IPS-NIHi11 (cell line): ENCODE measurements at regions not wholly inside any gene's neighbourhood (a gene's known extent, or its start where the extent isn't known, plus 50 kb on each side); places are given as distances from the start of the nearest gene placed in this dataset.
"Not testable (repeated sequence)": the region's sequence is repeated elsewhere in the genome, so short reads cannot be mapped to it uniquely, and the experiment has no call there.

Source experiments
- DNase-seq: peaks from one replicate; pipeline ENCODE4 v3.0.0; 2012; ENCODE audit warnings: mixed read lengths, low spot score

DNA sequence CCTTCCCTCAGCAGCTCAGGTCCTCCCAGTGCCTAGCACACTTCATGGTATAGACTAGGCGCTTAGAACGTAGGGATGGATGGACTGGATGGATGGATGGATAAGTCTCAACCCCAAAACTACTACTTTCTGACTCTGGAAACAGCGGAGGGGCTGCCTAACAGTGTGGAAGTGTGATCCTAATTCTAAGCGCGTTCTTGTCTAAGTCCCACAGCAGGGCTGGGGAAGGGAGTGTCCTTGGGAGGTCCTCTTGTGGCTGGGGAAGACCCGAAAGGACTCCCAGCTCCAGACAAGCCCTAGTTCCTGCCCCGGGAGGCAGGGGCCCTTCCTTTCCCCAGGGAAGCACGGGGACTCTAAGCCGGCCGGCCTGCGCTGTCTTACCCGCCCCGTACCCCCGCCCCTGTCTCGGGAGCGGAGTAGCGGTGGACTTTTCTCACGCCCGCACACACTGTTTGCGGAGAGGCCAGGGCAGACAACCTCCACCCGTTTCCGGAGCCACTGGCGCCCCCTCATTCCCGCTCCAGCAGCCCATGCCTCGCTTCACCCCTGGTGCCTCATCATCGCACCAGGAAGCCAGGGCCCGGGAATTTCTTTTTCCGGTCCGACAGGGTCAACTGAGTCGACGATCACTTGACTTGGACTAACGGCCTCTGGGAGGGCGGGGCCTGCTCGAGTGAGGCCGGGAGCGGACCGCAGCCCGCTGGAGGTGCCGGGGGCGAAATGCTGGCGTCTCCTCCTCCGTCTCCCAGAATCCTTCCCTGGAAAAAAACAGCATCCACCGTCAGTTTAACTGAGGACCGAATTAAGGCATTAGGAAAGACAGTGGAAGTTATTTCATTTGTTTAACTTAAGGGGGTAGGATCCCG lies 133.3 kb downstream of the TBC1D2B start:
- peak; percentile 68 for DNase-seq

DNA sequence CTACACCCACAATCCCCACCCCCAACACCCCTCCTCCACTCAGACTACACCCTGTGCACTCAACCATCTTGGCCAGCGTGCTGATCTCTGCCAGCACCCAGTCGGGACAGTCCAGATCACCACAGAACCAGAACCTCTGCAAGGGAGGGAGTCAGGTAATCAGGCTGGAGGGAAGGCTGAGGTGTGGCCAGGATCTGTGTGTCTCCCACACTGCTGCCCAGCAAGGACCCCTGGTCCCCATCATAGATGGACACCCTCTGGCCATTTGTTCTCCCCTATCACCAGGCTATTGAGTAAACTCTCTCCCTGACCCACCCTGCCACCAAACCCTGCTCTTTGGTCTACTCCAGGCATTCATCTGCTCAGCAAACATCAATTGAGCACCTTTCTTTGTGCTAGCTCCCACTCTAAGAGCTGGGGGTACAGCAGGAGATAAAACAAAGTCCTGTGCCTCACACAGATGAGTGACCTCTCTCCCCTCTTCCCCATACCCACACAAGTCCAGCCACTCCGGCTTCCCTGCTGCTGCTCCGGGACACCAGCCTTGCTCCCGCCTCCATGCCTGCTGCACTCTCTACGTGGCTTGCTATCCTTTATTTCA lies 134.8 kb downstream of the TBC1D2B start:
- DNase-seq: no peak

DNA sequence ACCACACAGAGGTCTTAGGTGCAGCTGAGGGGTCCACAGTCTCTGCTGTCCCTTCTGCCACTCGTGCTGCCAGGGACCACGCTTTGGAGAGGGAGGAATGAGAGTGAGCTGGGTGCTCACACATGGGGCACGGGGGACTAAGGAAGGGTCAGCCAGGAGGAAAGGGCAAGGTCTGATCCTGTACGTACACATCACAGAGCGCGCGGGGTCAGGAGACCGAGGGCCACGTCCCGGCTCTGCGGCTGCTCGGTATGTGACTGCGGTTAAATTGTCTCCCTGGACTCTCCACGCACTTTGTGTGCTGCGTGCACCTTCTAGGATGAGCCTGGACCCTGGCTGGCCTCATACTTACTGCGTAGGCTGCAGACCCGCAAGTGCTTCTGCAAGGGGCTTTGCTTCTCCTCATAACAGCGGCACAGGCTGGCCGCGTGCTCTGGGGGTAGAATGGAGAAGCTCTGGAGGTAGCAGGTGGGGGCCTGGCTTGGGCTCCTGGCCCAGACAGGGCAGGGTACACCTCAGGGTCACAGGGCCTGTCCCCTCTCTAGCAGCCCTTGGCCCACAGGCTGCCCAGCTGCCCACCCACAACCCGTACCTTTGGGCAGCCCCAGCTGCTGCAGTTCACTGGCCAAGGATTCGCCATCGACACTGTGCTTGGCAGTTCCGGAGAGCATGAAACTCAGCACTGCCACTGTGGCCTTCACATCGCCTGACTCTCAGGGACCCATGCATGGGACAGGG lies 136.3 kb downstream of the TBC1D2B start:
- not testable (repeated sequence) for DNase-seq

DNA sequence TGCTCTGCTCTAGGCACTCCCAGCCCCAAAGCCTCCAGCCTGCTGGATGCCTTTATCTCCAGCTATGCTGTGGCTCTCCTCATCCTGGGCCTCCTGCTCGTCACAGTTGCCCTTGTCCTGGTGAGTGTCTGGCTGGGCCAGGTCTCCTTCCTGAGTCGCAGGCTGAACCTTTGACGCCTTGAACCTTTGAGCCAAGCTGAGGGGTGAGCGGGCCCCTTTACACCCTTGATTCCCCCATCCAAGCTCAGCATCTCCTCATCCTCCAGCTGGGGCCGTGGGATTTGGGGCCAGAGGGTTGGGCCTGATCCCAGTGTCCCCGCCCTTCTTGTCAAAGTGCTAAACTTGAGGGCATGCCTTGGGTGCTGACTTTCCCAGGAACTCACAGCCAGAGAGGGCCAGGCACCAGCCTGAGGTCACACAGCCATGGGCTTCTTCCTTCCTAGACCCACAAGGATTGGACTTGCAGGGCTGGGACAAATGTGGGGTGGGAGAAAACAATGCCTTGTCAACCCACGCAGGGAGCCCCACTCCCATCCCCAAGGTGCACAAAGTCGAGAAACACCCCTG lies 137.0 kb downstream of the TBC1D2B start:
- DNase-seq: no peak

DNA sequence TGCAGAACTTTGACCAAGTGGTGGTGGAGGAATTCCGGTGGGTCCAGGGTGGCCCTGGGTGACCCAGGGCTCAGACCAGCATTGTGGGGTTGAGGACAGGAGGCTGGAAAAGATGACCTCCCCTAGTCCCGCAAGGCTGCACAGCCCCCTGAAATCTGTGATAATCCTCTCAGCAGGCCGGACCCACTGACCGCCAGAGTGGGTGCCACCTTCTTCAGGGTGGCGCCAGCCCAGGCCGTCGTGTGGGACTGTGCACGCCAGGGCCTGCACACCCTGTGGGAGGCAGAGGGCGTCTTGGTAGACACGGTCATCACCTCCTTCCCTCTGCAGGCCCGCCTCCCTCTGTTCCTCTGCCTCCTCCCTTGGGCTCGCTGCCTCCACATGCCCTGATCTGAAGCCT lies 137.7 kb downstream of the TBC1D2B start:
- no peak for DNase-seq

DNA sequence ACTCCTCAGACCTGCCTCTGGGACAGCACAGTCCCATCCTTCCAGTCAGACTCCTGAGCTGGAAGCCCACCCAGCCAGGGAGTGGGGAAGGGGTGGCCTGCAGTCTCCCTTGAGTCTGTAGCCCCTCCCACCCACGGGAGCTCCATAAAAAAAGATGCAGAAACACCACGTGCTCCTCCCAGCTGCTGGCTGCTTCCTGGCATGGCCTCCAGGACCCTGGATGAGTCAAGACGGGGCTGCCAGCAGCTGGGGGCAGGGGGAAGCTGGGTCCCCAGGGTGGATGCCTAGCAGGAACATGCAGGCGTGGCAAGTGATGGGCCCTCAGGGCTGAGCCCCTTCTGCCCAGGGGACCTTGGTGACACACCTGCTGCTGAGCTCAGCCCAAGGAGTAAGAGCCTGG lies 138.5 kb downstream of the TBC1D2B start:
- not testable (repeated sequence) for DNase-seq

DNA sequence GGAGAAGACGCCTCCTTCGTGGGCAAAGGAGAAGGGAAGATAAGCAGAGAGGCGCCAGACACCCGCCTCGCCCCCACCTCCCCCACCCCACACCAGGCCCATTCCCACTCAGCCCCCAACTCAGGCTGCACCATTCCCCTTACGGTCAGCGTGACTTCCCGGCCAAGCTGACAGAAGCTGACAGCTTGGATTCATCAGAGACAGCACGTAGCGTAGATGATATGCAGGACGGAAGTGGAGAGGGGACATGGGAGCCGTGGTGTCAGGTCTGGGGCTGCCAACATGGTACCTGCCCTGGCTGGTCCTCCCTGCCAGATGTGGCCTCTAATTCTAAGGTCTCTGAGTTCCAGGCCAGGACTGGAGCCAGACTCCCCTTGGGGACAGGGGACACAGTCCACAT lies 139.0 kb downstream of the TBC1D2B start:
- not testable (repeated sequence) for DNase-seq

DNA sequence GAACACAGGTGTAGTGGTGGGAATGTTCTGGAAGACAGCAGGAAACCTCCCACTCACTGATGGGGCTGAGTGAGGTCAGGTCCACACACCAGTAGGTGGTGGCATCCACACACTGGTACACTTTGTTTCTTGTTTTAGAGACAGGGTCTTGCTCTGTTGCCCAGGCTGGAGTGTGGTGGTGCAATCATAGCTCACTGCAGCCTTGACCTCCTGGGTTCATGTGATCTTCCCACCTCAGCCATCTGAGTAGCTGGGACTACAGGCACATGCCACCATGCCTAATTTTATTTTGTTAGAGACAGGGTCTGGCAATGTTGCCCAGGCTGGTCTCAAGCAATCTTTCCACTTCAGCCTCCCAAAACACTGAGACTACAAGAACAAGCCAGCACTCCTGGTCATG lies 140.9 kb downstream of the TBC1D2B start:
- not testable (repeated sequence) for DNase-seq

DNA sequence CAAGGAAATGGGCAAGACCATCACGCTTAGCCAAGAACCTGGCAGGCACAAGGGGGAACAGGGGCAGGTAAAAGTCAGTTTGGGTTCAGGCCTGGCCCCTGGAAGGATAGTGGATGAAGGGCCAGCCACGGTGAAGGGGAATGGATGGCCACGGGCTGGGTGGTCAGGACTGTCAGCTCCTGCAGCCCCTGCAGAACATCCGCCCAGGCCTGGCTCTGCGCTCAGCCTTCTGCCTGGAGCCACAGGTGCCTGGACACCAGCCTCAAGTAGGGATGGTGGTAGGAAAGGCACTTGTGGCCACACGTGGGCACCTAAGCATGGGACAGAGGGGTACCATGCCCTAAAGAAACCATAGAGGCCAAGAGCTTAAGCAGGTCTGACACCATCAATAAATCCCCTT lies 143.0 kb downstream of the TBC1D2B start:
- not testable (repeated sequence) for DNase-seq

DNA sequence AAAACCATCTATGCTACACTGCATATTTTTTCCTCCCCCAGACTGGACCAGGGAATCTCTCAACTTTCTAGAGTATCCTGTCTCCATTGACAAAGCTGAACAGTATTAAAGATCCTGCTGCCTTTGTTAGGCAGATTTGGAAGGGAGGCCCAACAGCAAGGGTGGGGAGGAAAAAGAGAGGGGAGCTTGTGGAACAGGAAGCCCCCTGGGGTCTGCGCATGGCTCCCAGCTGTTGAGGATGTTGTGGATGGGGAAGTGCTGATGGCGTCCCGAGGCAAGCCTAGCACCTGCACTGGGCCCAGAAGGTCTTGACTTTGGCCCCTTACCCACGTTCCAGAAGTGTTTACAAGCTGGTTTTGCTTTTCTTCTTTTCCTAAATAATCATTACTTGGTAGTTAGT lies 146.6 kb downstream of the TBC1D2B start:
- not testable (repeated sequence) for DNase-seq

DNA sequence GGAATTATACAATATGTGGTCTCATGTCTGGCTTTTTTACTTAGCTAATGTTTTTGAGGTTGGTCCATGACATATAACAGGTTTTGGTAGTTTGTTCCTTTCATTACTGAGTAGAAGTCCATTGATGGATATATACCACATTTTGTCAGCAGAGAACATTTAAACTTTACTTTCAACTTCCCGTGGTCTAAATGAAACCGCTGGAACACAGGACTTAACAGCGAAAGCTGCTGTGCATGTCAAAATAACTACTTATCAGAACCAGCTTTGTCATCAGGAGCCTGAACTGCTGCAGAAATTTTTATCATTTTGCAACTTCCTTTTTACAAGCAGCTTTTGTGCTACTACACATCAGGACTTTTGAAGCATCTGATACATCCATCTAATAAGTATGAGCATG lies 147.0 kb downstream of the TBC1D2B start:
- DNase-seq: not testable (repeated sequence)

DNA sequence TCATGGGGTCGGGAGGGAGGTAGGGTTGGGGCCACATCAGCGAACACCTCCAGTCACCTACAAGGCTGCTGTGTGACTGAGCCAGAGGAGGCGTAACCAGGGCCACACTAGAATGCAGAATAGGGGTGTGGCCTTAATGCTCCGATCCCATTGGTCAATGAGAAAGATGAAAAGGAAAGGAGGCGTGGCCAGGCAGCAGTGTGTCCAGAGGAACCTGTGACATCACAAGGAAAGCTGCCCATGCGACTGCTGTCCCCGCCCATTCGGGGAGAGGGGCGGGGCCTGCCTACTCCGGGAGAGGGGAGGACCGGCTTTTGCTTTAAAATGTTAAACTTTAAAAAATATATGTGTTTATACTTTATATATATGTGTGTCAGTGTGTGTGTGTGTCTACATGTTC lies 150.7 kb downstream of the TBC1D2B start:
- DNase-seq: peak; percentile 70

DNA sequence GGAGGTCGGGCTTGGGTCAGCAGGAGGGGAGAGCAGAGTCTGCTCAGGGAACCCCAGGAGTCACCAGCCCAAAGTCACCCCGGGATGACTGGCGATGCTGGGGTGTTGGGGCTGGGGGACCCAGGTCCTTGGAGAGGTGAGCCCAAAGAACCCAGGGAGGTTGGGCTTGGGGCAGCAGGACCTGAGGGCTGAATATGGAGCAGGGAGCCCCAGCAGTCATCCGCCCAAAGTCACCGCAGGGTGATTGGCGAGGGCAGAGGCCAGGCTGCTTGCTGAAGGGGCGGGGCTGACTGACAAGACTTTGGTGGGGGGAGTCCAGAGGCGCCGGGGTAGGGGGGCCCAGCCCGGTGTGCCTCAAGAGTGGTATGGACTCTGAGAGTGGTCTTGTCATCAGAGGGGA lies 151.2 kb downstream of the TBC1D2B start:
- not testable (repeated sequence) for DNase-seq

DNA sequence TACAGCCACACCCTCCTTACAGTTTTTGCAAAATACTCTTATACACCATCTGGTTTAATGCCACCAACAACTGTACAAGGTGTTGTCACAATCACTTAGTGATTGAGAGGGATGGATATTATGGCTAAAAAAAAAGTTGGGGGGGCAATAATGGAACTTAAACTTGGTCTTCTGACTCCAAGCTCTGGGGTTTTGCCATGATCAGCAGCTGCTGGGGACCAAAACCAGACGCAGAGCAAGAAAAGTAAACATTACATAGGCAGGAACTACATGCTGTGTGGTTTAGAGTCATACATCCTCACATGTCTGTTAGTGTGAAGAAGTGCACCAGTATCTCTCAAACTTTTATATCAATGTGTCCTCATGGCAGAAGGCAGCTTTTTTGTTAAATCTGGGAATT lies 152.4 kb downstream of the TBC1D2B start:
- DNase-seq: not testable (repeated sequence)

DNA sequence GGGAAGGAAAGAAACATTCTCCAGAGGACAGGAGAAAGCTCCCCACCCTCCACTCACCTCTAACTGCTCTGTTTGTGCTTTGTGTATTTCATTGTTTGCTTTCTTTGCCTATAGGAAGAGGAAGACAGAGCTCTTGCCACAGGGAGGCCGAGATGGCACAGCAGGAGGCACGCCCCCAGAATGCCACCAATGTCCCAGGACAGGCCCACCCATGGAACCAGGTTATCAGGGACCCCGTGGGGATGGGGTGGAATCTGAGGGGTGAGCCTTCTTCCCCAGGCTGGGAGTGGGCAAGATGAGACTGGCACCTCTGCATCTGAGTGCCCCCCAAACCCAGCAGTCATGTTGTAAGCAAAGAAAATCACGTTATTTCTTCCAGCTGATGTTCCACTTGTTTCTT lies 155.8 kb downstream of the TBC1D2B start:
- DNase-seq: no peak

DNA sequence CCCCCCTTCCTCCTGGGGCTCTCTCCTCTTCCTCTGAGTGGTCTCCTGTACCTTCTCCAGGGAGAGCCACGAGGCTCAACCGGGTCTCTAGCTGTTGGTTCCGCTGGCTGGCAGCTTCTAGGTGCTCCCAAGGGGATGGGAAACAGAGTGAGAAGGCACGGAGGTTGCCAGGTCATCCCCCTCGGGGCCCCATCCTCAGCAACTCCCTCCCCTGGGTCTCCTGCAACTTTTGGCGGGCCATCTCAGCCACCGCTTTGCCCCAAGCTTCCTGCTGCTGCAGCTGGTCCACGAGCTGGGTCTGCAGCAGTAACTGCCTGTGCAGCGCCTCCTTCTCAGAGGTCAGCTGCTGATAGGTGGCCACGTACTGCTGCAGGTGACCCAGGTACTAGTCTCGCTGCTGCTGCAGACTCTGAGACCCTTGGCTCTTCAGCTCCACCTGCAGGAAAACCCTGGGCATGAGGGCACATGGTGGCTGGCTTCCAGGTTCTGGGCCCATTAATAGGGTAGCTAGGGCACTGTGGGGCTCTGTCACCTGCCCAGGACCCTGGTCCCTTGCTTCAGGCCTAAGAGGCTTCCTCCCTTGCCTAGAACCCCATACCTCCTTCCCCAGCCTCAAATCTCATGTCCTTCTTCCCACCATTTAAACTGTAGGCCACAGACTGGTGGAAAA lies 160.4 kb downstream of the TBC1D2B start:
- not testable (repeated sequence) for DNase-seq

DNA sequence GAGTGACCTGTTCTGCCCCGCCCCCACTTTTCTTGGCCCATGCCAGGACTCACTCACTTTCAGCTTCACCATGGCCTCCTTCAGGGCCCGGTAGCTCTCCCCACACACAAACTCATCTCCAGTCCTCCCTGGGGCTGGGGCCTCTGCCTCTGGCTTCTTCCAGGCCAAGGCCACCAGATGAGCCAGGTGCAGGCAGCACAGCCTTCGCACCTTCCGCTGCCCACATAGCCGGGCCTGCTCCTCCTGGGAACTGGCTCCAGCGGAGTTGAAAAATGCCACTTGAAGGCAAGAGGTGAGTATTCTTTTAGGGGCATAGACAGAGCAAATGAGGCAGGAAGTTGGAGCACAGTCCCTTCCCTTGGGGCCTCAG lies 161.6 kb downstream of the TBC1D2B start:
- DNase-seq: not testable (repeated sequence)

DNA sequence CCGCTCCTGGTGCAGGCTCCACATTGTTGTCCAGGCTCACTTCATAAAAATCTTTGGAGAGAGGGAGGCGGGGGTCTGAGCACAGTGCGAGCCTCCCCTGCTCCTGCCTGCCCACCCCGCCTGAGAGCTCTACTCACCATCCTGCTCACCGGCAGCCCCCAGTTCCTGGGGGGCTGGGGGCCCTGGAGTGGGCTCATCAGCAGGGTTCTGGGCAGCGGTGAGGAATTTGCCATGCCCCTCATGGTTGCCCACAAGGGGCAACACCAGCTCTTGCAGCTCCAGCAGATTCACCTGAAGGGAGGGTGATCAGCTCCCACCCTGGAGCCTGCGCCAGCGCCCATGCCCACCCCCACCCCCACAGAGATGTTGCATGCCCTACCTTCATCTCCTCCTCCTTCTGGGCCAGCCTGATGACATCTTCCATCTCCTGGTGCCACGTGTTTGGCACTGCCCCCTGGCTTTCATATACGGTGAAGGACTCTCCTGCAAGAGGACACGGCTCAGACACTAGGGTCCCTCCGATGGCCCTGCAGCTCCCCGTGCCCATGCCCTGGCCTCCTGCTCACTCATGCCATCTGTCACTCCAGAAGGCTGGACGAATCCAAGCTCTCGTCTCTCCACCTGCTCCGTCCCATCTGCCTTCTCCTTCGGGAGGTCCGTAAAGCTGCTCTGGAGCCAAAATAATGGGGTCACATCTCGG lies 162.1 kb downstream of the TBC1D2B start:
- DNase-seq: no peak

DNA sequence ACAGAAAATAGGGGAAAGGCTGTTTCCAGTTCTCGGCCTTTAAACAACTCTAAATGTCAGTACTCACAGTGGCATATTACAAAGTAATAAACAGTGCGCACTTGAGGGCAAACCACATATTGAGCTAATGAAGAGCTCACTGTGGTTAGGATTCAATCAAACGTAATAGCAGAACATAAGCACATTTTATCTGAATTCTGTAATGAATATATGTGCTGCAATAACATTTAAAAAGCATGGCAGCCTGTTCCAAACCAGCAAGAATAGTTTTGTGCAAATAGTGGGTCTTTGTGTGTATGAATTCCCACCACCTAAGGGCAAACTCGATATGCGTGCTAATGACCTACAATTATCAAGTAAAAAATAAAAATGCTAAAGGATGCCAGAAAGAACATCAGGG lies 163.0 kb downstream of the TBC1D2B start:
- not testable (repeated sequence) for DNase-seq

DNA sequence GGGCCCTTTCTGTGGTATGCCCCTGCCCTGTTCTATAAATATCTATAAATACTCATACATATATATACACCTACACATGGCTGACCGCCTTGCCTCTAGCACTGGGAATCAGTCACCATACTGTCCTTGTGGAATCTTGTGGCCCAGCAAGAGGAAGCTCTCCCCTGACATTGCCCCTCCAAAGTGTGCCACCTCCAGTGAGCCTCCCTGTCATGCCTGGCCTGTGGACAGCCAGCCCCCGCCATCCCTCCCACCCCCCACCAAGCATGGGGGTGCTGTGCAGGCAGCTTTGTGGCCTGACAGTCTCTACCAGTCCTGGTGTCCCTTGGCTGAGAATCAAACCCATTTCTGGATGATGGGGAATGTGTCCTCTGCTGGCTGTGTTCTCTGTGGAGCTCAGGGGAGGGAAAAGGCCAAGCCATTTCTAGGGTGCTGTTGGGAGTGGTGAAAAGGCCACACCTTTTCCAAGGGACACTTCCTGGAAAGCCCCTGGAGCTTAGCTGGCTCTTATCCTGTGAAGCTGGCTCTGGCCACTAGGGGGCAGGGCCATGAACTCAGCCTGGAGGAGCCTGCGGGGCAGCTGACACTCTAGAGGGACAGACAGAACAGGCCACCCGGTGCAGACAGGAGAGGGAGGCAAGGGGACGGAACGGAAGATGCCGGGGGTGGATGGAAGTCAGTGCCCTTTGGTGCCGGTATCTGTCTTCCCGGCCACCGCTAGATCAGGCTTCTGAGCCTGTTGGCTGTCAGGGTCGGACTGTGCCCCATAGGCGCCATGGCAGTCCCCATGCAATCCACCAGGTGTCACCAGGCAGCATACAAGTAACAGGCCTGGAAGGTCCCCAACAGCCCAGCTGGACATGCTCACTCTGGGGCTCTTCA lies 167.2 kb downstream of the TBC1D2B start:
- DNase-seq: peak; percentile 58
